Left renal pelvis (tissue), 4 donors: ENCODE measurements at regions not wholly inside any gene's neighbourhood (a gene's known extent, or its start where the extent isn't known, plus 50 kb on each side); places are given as distances from the start of the nearest gene placed in this dataset.
"Not testable (repeated sequence)": the region's sequence is repeated elsewhere in the genome, so short reads cannot be mapped to it uniquely, and the experiment has no call there.

Experiments used
- DNase-seq, 4 donors: peaks; one replicate each; pipeline ENCODE4 v3.0.0-alpha.2; 2013; ENCODE audit warnings: low read depth in 4 of 4, low spot score in 3 of 4

- not testable (repeated sequence) for DNase-seq
Measured at GRCh38 chr5:20940786-20941185, 952.8 kb upstream of the CDH18 start.

GRCh38 chr5:20890936-20891335 lies 902.9 kb upstream of the CDH18 start:
- not testable (repeated sequence) for DNase-seq

GRCh38 chr5:20875726-20876125 lies 887.7 kb upstream of the CDH18 start:
- DNase-seq: not testable (repeated sequence)

- DNase-seq: not testable (repeated sequence)
Measured at GRCh38 chr5:20865892-20866291, 877.9 kb upstream of the CDH18 start.

- no peak for DNase-seq
Measured at GRCh38 chr5:20833081-20833627, 845.2 kb upstream of the CDH18 start.

GRCh38 chr5:20832204-20833080 lies 844.4 kb upstream of the CDH18 start:
- no peak for DNase-seq

- DNase-seq: not testable (repeated sequence)
Measured at GRCh38 chr5:20825951-20826350, 838.0 kb upstream of the CDH18 start.

- DNase-seq: not testable (repeated sequence)
Measured at GRCh38 chr5:20797216-20797615, 809.2 kb upstream of the CDH18 start.

GRCh38 chr5:20784755-20785154 lies 796.8 kb upstream of the CDH18 start:
- DNase-seq: not testable (repeated sequence)

GRCh38 chr5:20783484-20783883 lies 795.5 kb upstream of the CDH18 start:
- not testable (repeated sequence) for DNase-seq

GRCh38 chr5:20771338-20771737 lies 783.3 kb upstream of the CDH18 start:
- not testable (repeated sequence) for DNase-seq

- not testable (repeated sequence) for DNase-seq
Measured at GRCh38 chr5:20765074-20765473, 777.1 kb upstream of the CDH18 start.

GRCh38 chr5:20759459-20759858 lies 771.5 kb upstream of the CDH18 start:
- not testable (repeated sequence) for DNase-seq

GRCh38 chr5:20752179-20752578 lies 764.2 kb upstream of the CDH18 start:
- DNase-seq: not testable (repeated sequence)

GRCh38 chr5:20735715-20736114 lies 747.7 kb upstream of the CDH18 start:
- not testable (repeated sequence) for DNase-seq

- not testable (repeated sequence) for DNase-seq
Measured at GRCh38 chr5:20732223-20732622, 744.2 kb upstream of the CDH18 start.

GRCh38 chr5:20721286-20721685 lies 733.3 kb upstream of the CDH18 start:
- not testable (repeated sequence) for DNase-seq

GRCh38 chr5:20711520-20712155 lies 723.6 kb upstream of the CDH18 start:
- DNase-seq: not testable (repeated sequence)

- not testable (repeated sequence) for DNase-seq
Measured at GRCh38 chr5:20707634-20708033, 719.6 kb upstream of the CDH18 start.

- DNase-seq: no peak
Measured at GRCh38 chr5:20694121-20694520, 706.1 kb upstream of the CDH18 start.

- DNase-seq: no peak
Measured at GRCh38 chr5:20692913-20693312, 704.9 kb upstream of the CDH18 start.
